ENCODE measurements at regions not wholly inside any gene's neighbourhood (a gene's known extent, or its start where the extent isn't known, plus 50 kb on each side); places are given as distances from the start of the nearest gene placed in this dataset.
A peak's percentile ranks its signal among the peaks of the same experiment; 100 is the strongest.
"Not testable (repeated sequence)": the region's sequence is repeated elsewhere in the genome, so short reads cannot be mapped to it uniquely, and the experiment has no call there.

DNA sequence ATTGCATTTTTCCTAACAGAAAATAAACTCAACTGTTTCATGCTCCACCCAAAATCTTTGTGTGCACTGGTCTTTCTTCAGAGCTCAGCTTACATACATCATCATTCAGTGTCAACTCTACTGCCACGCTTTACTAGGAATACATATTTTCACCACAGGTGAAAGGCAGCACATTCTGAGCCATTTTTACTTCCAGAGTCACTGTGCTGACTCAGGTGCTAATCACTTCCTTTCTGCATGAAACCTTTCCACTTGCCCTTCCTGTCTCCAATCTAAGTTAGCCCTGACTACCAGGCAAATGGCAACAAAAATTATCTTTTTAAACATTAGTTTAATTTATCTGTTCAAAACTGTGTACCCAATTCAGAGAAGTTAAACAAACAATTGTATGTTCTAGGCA lies 1041.0 kb downstream of the PRIM2 start:
- H3K9ac ChIP-seq (replicated peaks in 1 of 4; ENCODE audit: extremely low read depth in 1 of 4, low read depth in 3 of 4, low read length in 3 of 4); H2AK5ac ChIP-seq (ENCODE audit: low read depth, low read length); H4K20me1 ChIP-seq (replicated peaks in 1 of 2; ENCODE audit: control insufficient read depth in 1 of 2, insufficient read depth in 2 of 2, low read length in 2 of 2); DNase-seq (ENCODE audit: low read depth in 1 of 2, low spot score in 2 of 2); H3K18ac ChIP-seq (ENCODE audit: extremely low read depth, low read length); H3K4me2 ChIP-seq (ENCODE audit: insufficient read depth in 1 of 2, low read depth in 2 of 2, low read length in 2 of 2); H3K79me2 ChIP-seq (ENCODE audit: control insufficient read depth in 1 of 2, insufficient read depth in 2 of 2, low read length in 2 of 2); H3K23ac ChIP-seq (ENCODE audit: insufficient read length); H2BK12ac ChIP-seq (ENCODE audit: low read depth, low read length); H2BK20ac ChIP-seq (ENCODE audit: low read length); H2AFZ ChIP-seq (ENCODE audit: low read length); H4K5ac ChIP-seq (ENCODE audit: insufficient read length, low read depth, low read length); H3K56ac ChIP-seq (replicated peaks; ENCODE audit: insufficient read length, low read depth, low read length); H3K4me1 ChIP-seq (replicated peaks in 1 of 4; ENCODE audit: control insufficient read depth in 3 of 4, insufficient read depth in 4 of 4, low read length in 3 of 4); H3K79me1 ChIP-seq (ENCODE audit: low read depth, low read length); H3K23me2 ChIP-seq (ENCODE audit: low read depth, low read length); H3K27me3 ChIP-seq (replicated peaks in 1 of 4; ENCODE audit: control insufficient read depth in 3 of 4, extremely low read depth in 1 of 4, insufficient read depth in 3 of 4, low read length in 3 of 4); CTCF ChIA-PET (ENCODE audit: partially characterized antibody); H4K8ac ChIP-seq (ENCODE audit: extremely low read depth, insufficient read depth, low read length); H3K36me3 ChIP-seq (ENCODE audit: control insufficient read depth in 2 of 4, insufficient read depth in 4 of 4, low read length in 3 of 4); H4K91ac ChIP-seq (replicated peaks; ENCODE audit: insufficient read length, low read length); H2BK15ac ChIP-seq (ENCODE audit: low read length); POLR2A ChIA-PET (ENCODE audit: partially characterized antibody); H3K27ac ChIP-seq (ENCODE audit: low read depth, low read length); H3K14ac ChIP-seq (ENCODE audit: insufficient read length); H3K4me3 ChIP-seq (ENCODE audit: extremely low read depth in 1 of 4, insufficient read depth in 2 of 4, low read depth in 3 of 4, low read length in 4 of 4); H2BK5ac ChIP-seq (ENCODE audit: low read depth, low read length); H3K4ac ChIP-seq (replicated peaks; ENCODE audit: insufficient read length, low read depth, low read length); H2BK120ac ChIP-seq (replicated peaks; ENCODE audit: low read depth, low read length): not testable (repeated sequence)
- WGBS, 2 experiments (ENCODE audit: extremely low coverage in 1 of 2, insufficient coverage in 1 of 2, insufficient read length in 1 of 2, insufficient replicate concordance in 2 of 2, low coverage in 1 of 2, low lambda C conversion rate in 2 of 2, missing lambda C conversion rate in 1 of 2), result 43% methylated on average over 1 of the region's 1 CpG; no CpG with 5 or more reads in 1 of the 2 experiments
- peak; percentile 79 for FAIRE-seq
- peaks cover 8 to 22% of the 10 kb centered on the region in 2 experiments; a peak in 2 of 4 replicates for H3K9me3 ChIP-seq (ENCODE audit: insufficient read depth in 2 of 2, low read depth in 1 of 2, low read length in 1 of 2)

DNA sequence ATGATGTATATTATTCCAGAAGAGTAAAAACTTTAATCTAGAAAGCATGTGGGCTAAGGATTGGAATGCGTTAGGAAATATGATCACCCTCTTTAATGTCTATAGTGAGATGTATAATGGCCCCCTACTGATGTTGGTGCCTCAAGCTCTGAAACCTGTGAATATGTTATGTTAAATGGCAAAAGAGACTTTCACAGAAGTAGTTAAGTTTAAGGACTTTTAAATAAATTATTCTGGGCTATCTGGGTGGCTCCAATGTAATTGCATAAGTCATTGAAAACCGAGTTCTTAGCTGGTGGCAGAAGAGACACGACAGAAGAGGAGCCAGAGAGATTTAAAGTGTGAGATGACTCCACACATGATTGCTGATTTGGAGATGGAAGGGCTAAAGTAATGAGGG lies 1048.4 kb downstream of the PRIM2 start:
- H2BK20ac ChIP-seq (ENCODE audit: low read length); H4K20me1 ChIP-seq (replicated peaks in 1 of 2; ENCODE audit: control insufficient read depth in 1 of 2, insufficient read depth in 2 of 2, low read length in 2 of 2); H2BK15ac ChIP-seq (ENCODE audit: low read length); H3K4me1 ChIP-seq (replicated peaks in 1 of 4; ENCODE audit: control insufficient read depth in 3 of 4, insufficient read depth in 4 of 4, low read length in 3 of 4); H3K36me3 ChIP-seq (ENCODE audit: control insufficient read depth in 2 of 4, insufficient read depth in 4 of 4, low read length in 3 of 4); H3K79me2 ChIP-seq (ENCODE audit: control insufficient read depth in 1 of 2, insufficient read depth in 2 of 2, low read length in 2 of 2); POLR2A ChIA-PET (ENCODE audit: partially characterized antibody); H3K14ac ChIP-seq (ENCODE audit: insufficient read length); H3K27me3 ChIP-seq (replicated peaks in 1 of 4; ENCODE audit: control insufficient read depth in 3 of 4, extremely low read depth in 1 of 4, insufficient read depth in 3 of 4, low read length in 3 of 4); H3K18ac ChIP-seq (ENCODE audit: extremely low read depth, low read length); H4K8ac ChIP-seq (ENCODE audit: extremely low read depth, insufficient read depth, low read length); FAIRE-seq; H2BK12ac ChIP-seq (ENCODE audit: low read depth, low read length); CTCF ChIA-PET (ENCODE audit: partially characterized antibody); H2AFZ ChIP-seq (ENCODE audit: low read length); H4K5ac ChIP-seq (ENCODE audit: insufficient read length, low read depth, low read length); H3K4me2 ChIP-seq (ENCODE audit: insufficient read depth in 1 of 2, low read depth in 2 of 2, low read length in 2 of 2); H3K79me1 ChIP-seq (ENCODE audit: low read depth, low read length); H3K23ac ChIP-seq (ENCODE audit: insufficient read length); DNase-seq (ENCODE audit: low read depth in 1 of 2, low spot score in 2 of 2); H4K91ac ChIP-seq (replicated peaks; ENCODE audit: insufficient read length, low read length); H3K9ac ChIP-seq (replicated peaks in 1 of 4; ENCODE audit: extremely low read depth in 1 of 4, low read depth in 3 of 4, low read length in 3 of 4); H3K4ac ChIP-seq (replicated peaks; ENCODE audit: insufficient read length, low read depth, low read length); H3K56ac ChIP-seq (replicated peaks; ENCODE audit: insufficient read length, low read depth, low read length); H3K4me3 ChIP-seq (ENCODE audit: extremely low read depth in 1 of 4, insufficient read depth in 2 of 4, low read depth in 3 of 4, low read length in 4 of 4); H3K27ac ChIP-seq (ENCODE audit: low read depth, low read length); H2BK120ac ChIP-seq (replicated peaks; ENCODE audit: low read depth, low read length); H2BK5ac ChIP-seq (ENCODE audit: low read depth, low read length); H2AK5ac ChIP-seq (ENCODE audit: low read depth, low read length); H3K23me2 ChIP-seq (ENCODE audit: low read depth, low read length): not testable (repeated sequence)
- WGBS, 2 experiments (ENCODE audit: extremely low coverage in 1 of 2, insufficient coverage in 1 of 2, insufficient read length in 1 of 2, insufficient replicate concordance in 2 of 2, low coverage in 1 of 2, low lambda C conversion rate in 2 of 2, missing lambda C conversion rate in 1 of 2), result 84% methylated on average over 3 of the region's 3 CpGs; no CpG with 5 or more reads in 1 of the 2 experiments
- peaks cover 10 to 16% of the 10 kb centered on the region in 2 experiments for H3K9me3 ChIP-seq (ENCODE audit: insufficient read depth in 2 of 2, low read depth in 1 of 2, low read length in 1 of 2)
